ENCODE measurements at regions not wholly inside any gene's neighbourhood (a gene's known extent, or its start where the extent isn't known, plus 50 kb on each side); places are given as distances from the start of the nearest gene placed in this dataset.
A peak's percentile ranks its signal among the peaks of the same experiment; 100 is the strongest.
"Not testable (repeated sequence)": the region's sequence is repeated elsewhere in the genome, so short reads cannot be mapped to it uniquely, and the experiment has no call there.

GRCh38 chr2:129922571-129923264, 56.7 kb upstream of the RAB6C start:
- H3K4me3 ChIP-seq (replicated peaks; ENCODE audit: low read depth, low read length), result no peak overlapping the region
- TF ChIP-seq, protein P1, sequence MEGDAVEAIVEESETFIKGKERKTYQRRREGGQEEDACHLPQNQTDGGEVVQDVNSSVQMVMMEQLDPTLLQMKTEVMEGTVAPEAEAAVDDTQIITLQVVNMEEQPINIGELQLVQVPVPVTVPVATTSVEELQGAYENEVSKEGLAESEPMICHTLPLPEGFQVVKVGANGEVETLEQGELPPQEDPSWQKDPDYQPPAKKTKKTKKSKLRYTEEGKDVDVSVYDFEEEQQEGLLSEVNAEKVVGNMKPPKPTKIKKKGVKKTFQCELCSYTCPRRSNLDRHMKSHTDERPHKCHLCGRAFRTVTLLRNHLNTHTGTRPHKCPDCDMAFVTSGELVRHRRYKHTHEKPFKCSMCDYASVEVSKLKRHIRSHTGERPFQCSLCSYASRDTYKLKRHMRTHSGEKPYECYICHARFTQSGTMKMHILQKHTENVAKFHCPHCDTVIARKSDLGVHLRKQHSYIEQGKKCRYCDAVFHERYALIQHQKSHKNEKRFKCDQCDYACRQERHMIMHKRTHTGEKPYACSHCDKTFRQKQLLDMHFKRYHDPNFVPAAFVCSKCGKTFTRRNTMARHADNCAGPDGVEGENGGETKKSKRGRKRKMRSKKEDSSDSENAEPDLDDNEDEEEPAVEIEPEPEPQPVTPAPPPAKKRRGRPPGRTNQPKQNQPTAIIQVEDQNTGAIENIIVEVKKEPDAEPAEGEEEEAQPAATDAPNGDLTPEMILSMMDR (IDR thresholded peaks at IDR 0.05; ENCODE audit: low read depth, low read length, missing control alignments), result no peak
- no peak for DNase-seq (ENCODE audit: extremely low read depth, low read depth)

DNA sequence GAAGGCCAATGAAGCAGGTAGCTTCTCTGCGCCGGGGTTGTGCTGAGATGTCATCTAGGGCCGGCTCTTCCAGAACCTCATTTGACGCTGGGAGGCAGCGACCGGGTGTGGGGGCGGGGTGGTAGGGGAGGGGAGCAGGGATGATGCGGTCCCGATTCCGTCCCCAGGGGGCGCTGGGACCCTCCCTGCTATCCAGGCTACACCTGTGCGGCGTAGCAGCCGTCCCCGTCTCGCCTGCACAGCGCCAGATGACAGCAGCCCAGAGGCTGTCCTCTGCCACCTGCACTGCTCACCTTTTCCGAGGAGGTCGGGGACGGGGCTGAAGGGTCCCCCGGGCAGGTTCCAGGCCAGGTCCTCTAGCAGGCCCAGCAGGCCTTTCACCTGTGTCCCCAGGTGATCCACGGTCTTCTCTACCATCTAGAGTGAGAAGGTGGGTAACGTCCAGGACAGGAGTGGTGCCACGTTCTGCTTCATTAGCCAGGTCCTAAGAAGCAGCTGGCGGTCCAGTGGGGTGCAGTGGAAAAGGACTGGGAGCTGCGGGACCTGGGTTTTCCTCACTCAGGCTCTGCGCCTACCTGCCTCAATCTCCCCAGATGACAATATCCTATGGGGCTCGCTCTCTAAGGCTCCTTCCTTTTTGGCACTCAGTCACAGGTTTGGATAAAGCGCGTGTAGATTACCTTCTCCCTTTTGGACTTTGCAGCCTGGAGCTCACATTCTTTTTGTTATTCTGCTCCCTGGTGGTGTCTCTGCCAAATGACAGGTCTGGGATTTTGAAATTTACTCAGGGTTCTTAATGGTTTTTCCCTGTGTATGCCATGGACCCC, 56.0 kb upstream of the RAB6C start:
- TF ChIP-seq, protein P1 (IDR thresholded peaks at IDR 0.05; ENCODE audit: low read depth, low read length, missing control alignments), result peak; percentile 41
- H3K4me3 ChIP-seq (replicated peaks; ENCODE audit: low read depth, low read length), result no peak overlapping the region
- DNase-seq (ENCODE audit: extremely low read depth, low read depth), result peak; percentile 9

GRCh38 chr2:129924115-129924514, 55.4 kb upstream of the RAB6C start:
- not testable (repeated sequence) for DNase-seq (ENCODE audit: extremely low read depth, low read depth); H3K4me3 ChIP-seq (replicated peaks; ENCODE audit: low read depth, low read length)

- TF ChIP-seq, protein P1 (IDR thresholded peaks at IDR 0.05; ENCODE audit: low read depth, low read length, missing control alignments), result no peak
- H3K4me3 ChIP-seq (replicated peaks; ENCODE audit: low read depth, low read length), result no peak overlapping the region
- DNase-seq (ENCODE audit: extremely low read depth, low read depth), result no peak
Observed at GRCh38 chr2:129925381-129925780, 54.1 kb upstream of the RAB6C start.

GRCh38 chr2:129927696-129928095, 51.8 kb upstream of the RAB6C start:
- no peak overlapping the region for H3K4me3 ChIP-seq (replicated peaks; ENCODE audit: low read depth, low read length)
- DNase-seq (ENCODE audit: extremely low read depth, low read depth), result no peak
- TF ChIP-seq, protein P1 (IDR thresholded peaks at IDR 0.05; ENCODE audit: low read depth, low read length, missing control alignments), result no peak

DNA sequence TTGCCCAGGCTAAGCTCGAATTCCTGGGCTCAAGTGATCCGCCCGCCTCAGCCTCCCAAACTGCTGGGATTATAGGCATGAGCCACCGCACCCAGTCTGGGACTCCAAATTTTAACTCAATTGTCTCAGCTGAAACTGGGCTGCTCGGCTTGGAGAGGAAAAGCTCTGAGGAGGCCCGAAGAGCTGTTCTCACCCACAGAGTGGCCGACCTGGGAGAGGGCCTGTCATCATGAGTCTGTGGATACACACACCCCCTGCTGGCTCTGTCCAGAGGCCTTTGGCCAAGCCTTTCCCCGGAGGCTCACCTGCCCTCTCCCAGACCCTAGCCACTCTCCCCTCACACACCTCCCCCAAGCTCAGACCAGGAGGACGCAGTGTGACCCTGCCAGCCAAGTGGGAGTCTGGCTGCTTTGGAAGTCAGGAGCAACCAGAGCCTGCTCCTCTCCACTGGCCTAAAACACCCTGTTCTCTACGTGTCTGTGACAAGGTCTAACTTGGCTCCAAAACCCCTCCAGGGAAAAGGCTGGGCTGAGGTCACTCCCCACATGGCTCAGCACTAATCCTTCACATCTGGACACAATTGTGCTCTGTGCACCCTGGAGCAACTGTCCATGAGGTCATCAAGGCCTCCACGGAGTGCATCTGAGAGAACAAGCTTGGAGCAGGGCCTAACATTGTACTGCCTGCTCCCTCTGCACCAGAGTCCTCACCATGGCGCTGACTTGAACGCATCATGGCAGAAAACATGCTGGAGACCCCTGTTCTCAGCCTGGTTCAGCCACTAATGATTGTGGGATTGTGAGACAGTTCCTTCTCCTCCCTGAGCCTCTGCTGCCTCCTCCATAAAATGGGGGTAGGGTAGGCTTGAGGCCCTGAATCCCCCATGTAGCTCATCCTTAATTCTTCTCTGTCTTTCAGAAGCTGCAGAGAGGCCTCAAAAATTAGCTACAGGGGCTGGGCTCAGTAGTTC, 49.9 kb upstream of the RAB6C start:
- peak; percentile 40 for DNase-seq (ENCODE audit: extremely low read depth, low read depth)
- no peak overlapping the region for H3K4me3 ChIP-seq (replicated peaks; ENCODE audit: low read depth, low read length)
- TF ChIP-seq, protein P1 (IDR thresholded peaks at IDR 0.05; ENCODE audit: low read depth, low read length, missing control alignments), result no peak
